ENCODE measurements at regions not wholly inside any gene's neighbourhood (a gene's known extent, or its start where the extent isn't known, plus 50 kb on each side); places are given as distances from the start of the nearest gene placed in this dataset.
A peak's percentile ranks its signal among the peaks of the same experiment; 100 is the strongest.
"Not testable (repeated sequence)": the region's sequence is repeated elsewhere in the genome, so short reads cannot be mapped to it uniquely, and the experiment has no call there.

DNA sequence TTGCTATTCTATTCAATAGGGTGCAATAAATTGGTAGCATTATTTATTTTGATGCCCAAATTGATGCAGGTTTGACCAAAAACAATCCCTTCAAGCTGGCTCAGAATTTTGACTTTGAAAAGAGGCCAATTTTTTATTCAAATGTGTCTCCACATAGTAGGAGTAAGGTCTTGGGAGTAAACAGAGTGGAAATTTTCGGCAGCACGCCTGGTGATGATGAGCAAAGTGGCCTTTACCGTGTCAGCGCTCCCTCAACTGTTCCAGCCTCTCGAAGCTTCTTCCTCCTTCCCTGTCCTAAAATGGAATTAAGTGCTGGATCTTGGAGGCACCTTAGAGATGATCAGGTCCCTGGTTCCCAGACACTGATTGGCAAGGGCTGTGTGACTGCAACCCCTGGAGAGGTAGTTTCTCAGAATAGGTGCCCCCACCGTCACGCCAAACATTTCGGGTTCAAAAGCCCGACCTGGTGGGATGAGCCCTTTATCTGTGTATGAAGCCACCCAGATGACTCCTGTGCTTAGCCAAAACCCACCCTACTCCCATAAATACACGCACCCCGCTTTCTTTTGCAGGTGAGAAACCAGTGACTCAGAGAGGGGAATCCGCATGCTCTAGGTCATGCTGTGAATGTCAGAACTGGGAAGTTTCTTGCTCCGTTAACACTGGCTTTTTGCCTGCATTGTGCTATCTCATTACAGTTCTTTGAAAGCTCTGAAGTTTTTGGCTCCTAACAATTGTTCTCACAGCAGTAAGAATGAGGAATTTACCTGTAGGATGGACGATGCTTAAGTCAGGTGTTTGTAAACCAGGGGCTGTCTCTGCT is 89.1 kb downstream of the CRYGS start:
- DNase-seq (ENCODE audit: low spot score) = peak; percentile 26

DNA sequence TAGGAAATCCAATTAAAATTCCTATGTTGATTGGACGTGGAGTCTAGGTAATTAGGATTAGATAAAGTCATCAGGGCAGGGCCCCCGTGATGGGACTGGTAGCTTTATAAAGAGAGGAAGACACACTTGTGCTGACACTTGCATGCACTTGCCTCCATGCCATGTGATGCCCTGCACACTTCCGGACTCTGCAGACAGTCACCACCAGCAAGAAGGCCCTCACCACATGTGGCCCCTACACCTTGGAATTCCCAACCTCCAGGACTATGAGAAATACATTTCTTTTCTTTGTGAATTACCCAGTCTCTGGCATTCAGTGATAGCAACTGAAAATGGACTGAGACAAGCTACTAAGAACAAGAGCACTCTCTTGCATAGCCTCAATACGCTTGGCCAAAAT is 90.6 kb downstream of the CRYGS start:
- DNase-seq (ENCODE audit: low spot score) = no peak

DNA sequence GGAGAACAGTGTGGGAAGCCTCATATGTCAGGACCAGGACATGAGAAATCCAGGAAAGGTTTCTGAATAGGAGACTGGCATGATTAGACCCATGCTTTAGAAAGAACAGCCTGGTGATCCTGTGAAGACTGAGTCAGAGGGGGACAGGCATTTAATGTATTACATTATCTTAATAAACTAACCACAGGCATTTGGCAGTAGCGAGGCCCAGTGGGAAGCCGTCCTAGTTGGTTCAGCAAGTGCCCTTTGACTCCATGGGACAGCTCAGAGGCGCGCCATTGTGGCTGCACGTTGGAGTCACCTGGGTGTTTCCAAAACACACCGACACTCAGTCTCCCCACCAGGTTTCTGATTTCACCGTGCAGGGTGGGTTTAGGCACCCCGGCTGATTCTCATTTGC is 90.5 kb upstream of the DGKG start:
- peak; percentile 95 for DNase-seq (ENCODE audit: low spot score)

DNA sequence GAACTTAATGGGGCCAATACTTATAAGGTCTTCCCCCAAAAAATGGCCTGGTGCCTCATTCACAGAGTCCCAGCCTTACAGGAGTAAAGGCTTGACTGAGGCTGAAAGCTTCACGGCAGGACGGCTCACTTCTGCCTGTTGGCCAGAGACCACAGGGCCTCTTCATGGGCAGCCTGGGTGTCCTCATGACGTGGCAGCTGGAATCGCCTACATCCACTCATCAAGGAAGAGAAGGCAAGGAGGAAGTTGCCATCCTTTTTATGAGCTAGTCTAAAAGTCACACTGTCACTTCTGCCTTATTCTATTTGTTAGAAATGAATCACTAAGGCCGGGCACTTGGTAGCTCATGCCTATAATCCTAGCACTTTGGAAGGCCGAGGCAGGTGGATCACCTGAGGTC is 89.3 kb upstream of the DGKG start:
- DNase-seq (ENCODE audit: low spot score) = no peak

DNA sequence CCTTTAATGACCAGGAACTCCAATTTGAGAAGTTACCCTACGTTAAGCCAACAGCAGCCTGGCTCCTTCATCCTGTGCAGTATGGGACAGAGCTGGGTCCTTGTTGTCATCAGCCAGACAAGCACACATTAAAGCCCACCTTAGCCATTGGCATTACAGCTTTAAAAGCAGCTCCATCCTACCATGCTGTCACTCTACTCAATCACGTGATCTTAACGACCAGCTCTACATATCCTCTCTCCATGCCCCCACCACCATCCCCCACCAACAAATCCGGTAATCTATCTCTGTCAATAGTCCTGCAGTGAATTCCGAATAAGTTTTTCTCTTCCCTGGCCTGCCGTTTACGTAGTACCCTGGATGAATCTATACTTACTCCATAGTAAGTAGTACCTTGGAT is 82.9 kb upstream of the DGKG start:
- no peak for DNase-seq (ENCODE audit: low spot score)

DNA sequence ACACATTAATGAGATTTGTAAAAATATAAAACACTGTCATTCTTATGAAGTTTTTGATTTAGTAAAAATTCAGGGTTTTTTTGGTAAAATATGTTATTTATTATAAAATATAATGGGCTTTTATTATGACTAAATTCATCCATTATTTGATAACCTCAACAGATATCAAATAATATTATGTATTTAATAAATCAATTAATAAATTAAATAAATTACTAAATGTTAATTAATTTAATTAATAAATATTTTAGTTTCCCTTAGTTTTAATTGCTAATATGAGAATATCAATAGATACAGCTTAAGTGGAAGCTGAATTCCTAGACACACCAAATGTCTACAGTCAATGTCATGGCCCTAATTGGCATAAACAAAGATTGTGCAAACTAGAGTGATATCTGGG is 82.3 kb upstream of the DGKG start:
- DNase-seq (ENCODE audit: low spot score) = no peak

DNA sequence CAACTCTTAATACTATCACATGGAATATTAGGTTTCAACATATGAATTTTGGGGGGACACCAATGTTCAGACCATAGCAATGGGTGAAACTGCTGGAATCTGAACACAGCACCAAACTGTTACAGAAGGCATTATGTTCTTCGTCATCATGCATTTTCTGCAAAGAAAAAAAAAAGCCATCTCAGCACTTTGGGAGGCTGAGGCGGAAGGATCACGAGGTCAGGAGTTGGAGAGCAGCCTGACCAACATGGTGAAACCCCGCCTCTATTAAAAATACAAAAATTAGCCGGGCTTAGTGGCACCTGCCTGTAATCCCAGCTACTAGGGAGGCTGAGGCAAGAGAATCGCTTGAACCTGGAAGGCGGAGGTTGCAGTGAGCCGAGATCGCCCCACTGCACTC is 80.9 kb upstream of the DGKG start:
- DNase-seq (ENCODE audit: low spot score) = not testable (repeated sequence)

DNA sequence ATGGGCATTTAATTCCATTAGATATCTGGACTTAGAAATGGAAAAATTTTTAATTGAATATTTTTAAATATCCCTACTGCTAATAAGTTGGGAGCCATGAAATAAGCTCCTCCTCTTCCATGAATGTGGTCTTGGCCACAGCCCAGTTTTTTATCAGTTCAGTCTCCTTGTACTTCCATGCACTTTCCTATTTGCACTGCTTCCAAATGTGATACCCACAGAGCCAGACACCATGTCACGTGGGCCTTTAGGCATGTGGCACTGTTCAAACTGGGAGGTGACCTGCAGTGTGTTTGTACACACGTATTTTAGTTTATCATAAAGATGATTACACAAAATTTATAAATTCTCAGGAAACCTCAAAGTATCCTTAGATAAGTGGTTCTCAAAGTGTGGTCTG is 80.1 kb upstream of the DGKG start:
- DNase-seq (ENCODE audit: low spot score) = no peak

DNA sequence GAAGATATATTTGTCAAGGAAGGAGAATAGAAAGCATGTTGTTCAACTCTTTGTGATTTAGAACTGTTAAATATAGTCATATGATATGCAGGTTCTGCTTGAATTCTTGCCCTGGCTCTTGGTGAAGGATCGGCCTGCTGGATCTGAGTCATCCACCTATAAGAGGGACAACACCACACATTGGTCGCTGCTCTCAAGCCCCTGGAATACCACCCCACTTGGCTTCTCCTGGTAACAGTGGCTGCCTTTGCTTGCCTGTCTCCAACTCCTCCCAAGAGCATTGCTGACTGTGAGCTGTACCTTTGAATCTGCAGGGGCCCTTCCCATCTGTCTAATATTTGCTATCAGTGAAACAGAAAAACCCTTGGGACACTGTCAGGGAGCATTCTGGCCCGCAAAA is 78.9 kb upstream of the DGKG start:
- no peak for DNase-seq (ENCODE audit: low spot score)

DNA sequence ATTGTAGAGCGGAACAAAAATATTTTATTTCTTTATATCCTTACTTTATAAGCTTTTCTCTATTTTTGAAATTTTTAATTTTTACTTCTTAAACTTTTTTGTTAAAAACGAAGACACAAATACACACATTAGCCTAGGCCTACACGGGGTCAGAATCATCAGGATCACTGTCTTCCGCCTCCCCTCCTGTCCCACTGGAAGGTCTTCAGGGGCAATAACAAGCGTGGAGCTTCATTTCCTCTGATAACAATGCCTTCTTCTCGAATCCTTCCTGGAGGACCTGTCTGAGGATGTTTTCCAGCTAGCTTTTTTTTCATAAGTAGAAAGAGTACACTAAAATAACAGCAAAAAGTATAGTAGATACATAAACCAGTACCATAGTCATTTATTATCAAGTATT is 77.7 kb upstream of the DGKG start:
- DNase-seq (ENCODE audit: low spot score) = no peak

DNA sequence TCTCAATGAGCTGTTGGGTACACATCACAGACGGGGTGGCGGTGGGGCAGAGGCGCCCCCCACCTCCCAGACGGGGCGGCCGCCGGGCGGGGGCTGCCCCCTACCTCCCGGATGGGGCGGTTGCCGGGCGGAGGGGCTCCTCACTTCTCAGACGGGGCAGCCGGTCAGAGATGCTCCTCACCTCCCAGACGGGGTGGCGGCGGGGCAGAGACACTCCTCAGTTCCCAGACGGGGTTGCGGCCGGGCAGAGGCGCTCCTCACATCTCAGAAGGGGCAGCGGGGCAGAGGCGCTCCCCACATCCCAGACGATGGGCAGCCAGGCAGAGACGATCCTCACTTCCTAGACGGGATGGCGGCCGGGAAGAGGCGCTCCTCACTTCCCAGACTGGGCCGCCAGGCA is 73.3 kb upstream of the DGKG start:
- not testable (repeated sequence) for DNase-seq (ENCODE audit: low spot score)

DNA sequence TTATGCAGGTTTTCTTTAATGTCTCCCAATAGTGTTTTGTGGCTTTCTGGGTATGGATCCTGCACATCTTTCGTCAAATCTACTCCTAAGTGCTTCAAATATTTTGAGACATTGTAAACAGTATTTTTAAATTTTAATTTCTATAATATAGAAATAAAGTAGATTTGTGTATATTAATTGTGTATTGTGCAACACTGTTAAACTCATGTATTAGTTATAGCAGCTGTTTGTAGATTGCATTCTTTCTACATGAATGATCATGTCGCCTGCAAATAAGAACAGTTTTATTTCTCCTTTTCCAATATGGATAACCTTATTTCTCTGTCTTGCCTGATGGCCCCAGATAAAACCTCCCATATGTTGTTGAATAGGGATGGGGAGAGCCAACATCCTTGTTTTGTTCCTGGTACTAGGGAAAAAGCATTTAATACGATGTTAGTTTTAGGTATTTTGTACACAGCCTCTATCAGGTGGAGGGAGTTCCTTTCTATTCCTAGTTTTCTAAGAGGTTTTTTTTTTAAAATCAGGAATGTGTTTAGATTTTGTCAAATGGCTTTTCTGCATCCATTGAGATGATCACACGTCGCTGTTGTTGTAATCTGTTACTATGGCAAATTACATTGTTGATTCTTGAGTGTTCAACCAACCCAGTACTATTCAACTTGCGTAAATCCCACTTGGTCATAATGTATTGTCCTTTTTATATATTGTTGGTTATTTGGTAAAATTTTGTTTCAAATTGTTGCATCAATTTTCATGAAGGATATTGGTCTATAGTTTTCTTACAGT is 71.1 kb upstream of the DGKG start:
- no peak for DNase-seq (ENCODE audit: low spot score)

DNA sequence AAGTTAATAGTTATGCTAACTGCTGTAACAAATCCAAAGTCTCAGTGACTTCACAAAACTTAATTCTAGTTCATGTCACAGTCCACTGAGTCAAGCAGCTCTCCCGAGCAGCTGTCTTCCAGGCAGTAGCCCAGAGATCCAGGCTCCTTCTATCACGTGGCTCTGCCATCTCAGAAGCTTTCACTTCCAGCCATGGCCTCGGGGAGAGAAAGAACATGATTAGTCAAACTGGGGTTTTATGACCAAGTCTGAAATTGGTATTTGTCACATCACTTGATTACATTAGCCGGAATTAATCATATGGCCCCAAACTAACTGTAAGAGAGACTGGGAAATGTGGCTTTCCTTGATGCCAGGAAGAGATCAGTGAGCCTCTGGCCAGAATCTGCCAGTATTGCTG is 70.2 kb upstream of the DGKG start:
- DNase-seq (ENCODE audit: low spot score) = no peak

DNA sequence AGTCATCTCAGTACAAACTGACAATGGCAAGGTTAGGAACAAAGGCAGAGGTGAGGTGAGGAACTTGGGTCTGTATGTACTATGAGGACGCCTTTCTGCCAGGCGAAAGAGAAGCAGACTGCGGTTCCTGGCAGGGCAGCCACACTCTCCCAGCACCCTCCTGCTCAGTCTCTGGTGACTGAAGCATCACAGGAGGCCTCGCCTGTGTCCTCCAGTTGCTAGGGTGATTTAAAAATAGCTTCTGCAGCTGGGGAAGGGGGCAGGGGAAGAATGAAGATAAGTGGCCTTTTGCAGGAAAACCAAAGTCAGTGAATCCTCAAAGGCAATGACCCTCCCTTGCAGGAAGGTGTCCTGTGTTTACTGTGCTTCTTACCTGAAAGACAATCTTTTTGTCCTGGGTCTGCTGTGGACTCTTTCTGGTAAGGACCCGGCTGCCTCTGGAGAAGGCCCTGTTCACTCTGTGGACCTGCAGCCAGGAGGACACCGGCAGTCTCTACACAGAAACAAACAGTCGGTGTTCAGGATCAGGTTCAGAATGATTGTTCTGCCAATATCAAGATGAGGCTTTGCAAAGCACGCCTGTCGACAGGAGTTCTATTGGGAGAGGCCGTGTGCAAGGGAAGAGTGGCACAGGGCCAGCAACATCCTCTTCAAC is 65.7 kb upstream of the DGKG start:
- DNase-seq (ENCODE audit: low spot score) = peak; percentile 53

DNA sequence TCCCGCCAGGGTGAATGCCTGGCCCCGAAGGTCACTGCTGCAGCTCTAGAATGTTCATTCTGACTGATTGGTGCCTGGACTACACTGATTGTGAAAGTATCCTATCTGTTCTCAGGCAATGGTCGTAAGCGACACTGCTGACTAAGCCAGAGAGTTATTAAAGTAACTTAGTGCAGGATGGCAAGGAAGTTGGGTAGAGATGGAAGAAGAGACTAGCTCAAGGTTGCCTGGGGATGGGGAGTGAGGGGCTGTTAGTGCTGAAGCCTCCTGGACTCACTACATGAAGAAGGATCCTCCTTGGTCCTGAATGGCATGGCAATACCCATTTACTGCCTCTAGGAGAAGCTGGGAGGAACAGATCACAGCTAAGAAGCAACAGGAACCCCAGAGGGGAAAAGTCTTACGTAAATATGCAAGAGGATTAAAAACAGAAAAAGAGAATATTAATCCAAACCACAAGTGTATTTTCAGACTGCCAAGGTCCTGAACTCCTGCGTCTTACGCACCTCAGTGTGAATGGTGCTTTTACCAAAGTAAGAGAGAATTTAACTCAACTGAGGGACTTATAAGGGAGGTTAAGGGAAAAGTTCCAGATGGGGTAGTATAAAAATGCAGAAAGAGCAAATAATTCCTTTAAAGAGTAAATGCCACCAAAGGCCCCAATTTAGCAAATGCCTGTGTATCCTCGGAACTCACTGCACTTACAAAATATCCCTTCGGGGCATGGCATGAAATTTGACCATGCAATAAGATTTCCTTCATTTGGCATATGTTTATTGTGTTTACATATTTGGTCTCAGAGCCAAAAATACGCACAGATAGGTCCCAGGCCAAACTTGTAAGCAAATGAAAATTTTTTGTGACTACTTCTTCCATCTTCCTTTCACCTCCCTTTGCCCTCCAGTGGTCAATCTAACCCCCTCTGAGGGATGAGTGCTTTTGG is 64.0 kb upstream of the DGKG start:
- DNase-seq (ENCODE audit: low spot score) = peak; percentile 29

DNA sequence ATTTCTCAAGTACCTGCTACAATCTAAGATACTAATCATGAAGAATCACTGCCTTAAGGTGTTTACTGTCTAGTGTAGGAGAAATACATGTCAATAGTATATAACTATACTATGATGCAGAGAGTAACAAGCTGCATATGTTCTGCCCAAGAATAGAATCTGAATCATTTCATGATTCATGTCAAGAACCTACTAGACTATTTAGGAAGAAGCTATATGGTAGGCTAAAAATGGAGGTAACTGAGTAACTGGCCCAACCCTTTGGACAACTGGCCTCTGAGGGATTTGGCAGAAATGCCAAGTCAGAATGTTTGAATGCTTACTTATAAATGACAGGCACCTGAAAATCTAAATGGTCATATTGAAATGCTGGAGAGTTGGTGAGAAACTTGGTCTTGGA is 59.9 kb upstream of the DGKG start:
- DNase-seq (ENCODE audit: low spot score) = no peak

DNA sequence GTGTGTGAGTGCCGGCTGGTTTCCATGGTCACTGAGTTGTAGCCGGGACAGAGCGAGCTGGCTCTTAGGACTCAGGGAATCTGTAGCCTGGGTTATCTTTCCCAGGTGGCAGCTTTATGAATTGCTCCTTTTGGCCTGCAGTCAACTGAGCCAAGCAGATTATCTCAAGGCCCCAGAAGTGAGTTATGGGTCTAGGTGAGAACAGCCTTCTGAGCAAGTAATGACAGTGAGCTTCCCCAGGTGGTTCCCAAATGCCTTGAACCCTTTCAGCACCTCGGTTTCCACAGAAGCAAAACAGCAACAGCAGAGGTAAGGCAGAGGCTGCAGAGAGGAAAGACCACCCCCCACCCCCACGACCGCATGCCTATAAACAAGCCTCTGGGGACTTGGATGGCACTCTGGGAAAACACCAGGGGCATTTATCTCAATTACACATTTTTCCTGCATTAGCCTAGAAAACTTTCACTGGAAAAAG is 56.7 kb upstream of the DGKG start:
- DNase-seq (ENCODE audit: low spot score) = peak; percentile 70

DNA sequence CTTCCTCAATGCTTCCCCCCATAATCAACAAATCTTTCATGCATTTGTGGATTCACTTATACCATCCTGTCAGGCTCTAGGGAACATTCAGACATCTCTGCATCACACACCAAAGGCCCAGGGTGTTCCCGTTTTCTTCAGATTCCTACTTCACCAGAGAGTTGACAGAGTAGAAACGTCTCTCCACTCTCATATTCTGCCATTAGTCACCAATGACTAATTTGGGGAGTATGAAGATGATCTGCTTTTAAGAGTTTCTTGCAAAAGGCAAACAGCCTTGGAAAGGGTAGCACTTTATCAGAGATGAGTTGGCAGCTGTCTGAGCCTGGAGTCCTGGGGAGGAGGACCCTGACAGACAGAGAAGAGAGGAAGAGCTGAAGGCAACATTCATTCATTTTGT is 55.8 kb upstream of the DGKG start:
- peak; percentile 92 for DNase-seq (ENCODE audit: low spot score)

DNA sequence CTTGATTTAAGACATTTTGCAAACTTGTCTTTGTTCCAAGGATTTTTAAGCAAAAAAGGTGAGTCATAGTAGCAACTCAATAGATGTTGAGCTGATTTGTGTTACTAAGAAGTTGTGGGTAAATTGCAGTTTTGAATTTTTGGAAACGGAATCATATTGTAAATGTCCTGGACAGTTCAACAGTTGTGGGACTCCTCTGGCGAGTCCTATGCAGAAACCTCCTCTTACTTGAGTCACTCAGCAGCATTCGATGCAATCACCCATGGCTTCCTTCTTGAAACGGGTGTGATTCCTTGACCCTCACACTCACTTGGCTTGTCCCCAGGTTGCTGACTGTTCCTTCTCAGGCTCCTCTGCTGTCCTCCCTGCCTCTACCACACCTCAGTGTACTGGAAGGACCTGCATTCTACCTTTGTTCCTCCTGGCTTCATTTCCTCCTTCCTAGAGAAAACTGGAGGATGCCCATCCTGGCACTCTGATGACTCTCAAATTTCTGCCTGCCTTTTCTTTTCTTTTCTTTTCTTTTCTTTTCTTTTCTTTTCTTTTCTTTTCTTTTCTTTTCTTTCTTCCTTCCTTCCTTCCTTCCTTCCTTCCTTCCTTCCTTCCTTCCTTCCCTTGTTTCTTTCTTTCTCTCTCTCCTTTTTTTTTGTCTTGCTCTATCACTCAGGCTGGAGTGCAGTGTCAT is 52.8 kb upstream of the DGKG start:
- peak; percentile 83 for DNase-seq (ENCODE audit: low spot score)

DNA sequence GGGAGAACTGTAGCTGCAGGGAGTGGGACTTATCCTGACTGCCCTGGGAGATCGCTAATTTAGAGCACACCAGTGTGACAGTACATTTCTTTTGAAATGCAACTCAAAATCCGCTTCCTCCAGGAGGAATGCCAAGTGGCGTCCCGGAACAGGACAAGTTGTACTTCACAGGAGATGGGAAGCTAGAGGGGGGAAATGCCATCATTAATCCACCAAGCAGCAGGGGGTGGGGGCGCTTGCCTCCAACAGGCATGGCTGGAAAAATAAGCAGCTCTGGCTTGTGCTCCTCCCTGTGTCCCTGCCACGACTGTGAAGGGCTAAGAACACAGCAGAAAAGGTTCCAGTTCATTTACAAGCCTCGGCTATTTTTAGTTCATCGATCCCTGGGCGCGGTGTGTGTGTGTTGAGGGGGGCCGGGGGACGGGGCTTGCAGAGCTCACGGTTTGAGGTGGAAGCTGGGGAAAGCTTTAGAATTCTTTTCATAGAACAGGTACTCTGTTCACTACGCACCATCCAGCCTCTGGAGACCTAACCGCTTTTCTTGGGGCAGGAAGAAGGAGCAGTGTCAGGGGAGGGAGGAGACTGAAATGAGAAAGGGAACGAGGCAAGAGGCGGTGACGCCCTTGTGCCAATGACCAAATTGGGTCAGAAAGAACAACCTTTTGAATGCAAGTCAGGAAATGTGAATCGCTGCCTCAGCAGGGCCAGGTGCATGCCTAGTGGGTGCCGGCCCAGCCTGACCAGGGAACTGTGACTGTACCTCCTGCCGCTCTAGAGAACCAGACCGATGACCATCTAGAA is 51.8 kb upstream of the DGKG start:
- DNase-seq (ENCODE audit: low spot score) = peak; percentile 40

Data from A172 (cell line).